GM23338 (cell line): ENCODE measurements at regions not wholly inside any gene's neighbourhood (a gene's known extent, or its start where the extent isn't known, plus 50 kb on each side); places are given as distances from the start of the nearest gene placed in this dataset.

Experiments
- CTCF ChIP-seq, 2 experiments: fragments of 200-600 bp in 1 of 2; sonication (generic) in 1 of 2; conservative IDR thresholded peaks; 2 replicates each; pipeline versions ENCODE4 v1.5.1 to v1.6.1; 2016 to 2017; ENCODE audit warnings: antibody characterized with exemption in 2 of 2, low read depth in 2 of 2, mild to moderate bottlenecking in 2 of 2, moderate library complexity in 1 of 2
- EZH2 ChIP-seq: fragments of 200-600 bp; sonication (generic); IDR thresholded peaks from one replicate; pipeline ENCODE4 v1.8.0; 2017; ENCODE audit warnings: antibody characterized with exemption, mild to moderate bottlenecking, low read depth; ENCODE audit not compliant: unreplicated experiment
- REST ChIP-seq: IDR thresholded peaks from one replicate; pipeline ENCODE4 v1.6.1; 2018; ENCODE audit warnings: antibody characterized with exemption; ENCODE audit not compliant: unreplicated experiment

- TF ChIP-seq EZH2 (no peak), CTCF (conservative IDR thresholded peaks at IDR 0.05; ENCODE audit: low read depth in 2 of 2) (no peak), REST (no peak)
These were observed 88.9 kb upstream of the OGFRL1 start for GRCh38 chr6:71199736-71200135.
